Activated T-helper 17 cell treated with anti-CD3 and anti-CD28 coated beads, Interleukin-2, amount 50 U/mL, for 72 hours (primary cell): ENCODE measurements at regions not wholly inside any gene's neighbourhood (a gene's known extent, or its start where the extent isn't known, plus 50 kb on each side); places are given as distances from the start of the nearest gene placed in this dataset.

Source experiments
- ATAC-seq: fragments of 150-1000 bp; cut with Tn5 transposase; replicated peaks from 2 replicates; pipeline ENCODE4 v1.10.0; 2021; ENCODE audit warnings: mild to moderate bottlenecking, moderate library complexity
- H3K27ac Mint-ChIP-seq: one replicate; pipeline ENCODE4 v1.8.0; 2022; ENCODE audit warnings: mixed read lengths
- H3K27me3 Mint-ChIP-seq: one replicate; pipeline ENCODE4 v1.8.0; 2022; ENCODE audit warnings: mixed read lengths
- H3K36me3 Mint-ChIP-seq: one replicate; pipeline ENCODE4 v1.8.0; 2022; ENCODE audit warnings: low read depth, mild to moderate bottlenecking, mixed read lengths
- H3K4me1 Mint-ChIP-seq: one replicate; pipeline ENCODE4 v1.8.0; 2022; ENCODE audit warnings: mixed read lengths
- H3K4me3 Mint-ChIP-seq: one replicate; pipeline ENCODE4 v1.8.0; 2022; ENCODE audit warnings: mild to moderate bottlenecking, mixed read lengths
- H3K9me3 Mint-ChIP-seq: one replicate; pipeline ENCODE4 v1.8.0; 2022; ENCODE audit warnings: mixed read lengths

DNA sequence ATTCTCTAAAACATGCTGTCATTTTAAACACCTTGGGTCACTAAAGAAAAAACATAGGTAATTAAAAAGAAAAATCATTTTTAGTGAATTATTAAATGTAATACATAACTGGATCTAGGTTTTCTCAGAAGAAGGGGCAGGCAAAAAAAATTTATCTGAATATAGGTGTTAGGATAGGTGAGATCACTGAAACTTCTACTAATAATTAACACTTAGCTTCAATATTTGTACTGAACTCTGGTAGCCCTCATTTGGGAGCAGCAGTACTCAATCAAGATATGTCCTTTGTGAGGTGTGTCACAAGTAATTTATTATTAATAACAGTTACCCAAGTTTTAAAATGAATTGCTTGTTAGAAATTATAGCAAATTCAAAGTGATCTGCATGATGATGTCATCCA lies 103.6 kb downstream of the ATP23 start:
- Mint-ChIP-seq H3K9me3 (peaks cover 16% of the 10 kb centered on the region), H3K4me1 (no peaks in the 10 kb centered on the region), H3K27me3 (peaks cover 43% of the 10 kb centered on the region), H3K36me3 (no peaks in the 10 kb centered on the region), H3K4me3 (no peak overlapping the region), H3K27ac (no peak overlapping the region)
- ATAC-seq, result no peak

DNA sequence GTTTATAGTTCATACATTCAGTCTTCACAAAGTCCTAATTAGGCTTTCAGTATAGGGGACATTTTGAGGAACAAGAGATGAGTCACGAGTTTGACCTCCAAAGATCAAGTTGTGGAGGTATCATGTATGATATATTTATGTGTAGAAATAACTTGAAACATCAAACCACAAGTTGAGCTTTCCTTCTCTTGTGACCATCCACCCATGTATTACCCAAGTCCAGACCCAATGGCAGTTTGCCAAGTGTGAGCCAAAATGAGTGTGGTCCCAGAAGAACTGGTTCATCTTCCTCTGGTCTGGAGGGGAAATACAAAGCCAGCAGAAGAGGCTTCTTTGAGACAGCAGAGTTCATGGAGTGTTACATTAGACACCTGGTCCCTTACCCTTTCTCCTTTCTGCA lies 104.9 kb downstream of the ATP23 start:
- no peak for ATAC-seq
- H3K27ac Mint-ChIP-seq, result no peak overlapping the region

DNA sequence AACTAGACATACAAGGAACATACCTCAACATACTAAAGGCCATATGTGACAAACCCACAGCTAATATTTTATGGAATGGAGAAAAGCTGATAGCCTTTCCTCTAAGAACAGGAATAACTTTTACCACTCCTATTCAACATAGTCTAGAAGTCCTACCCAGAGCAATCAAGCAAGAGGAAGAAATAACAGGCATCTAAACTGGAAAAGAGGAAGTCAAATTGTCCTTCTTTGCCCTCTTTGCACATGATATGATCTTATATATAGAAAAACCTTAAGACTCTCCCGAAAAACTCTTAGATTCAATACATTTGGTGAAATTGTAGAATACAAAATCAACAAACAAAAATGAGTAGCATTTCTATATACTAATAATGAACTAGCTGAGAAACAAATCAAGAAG lies 110.0 kb downstream of the ATP23 start:
- Mint-ChIP-seq H3K36me3 (no peaks in the 10 kb centered on the region), H3K27ac (no peak overlapping the region), H3K27me3 (peaks cover 11% of the 10 kb centered on the region), H3K4me3 (no peak overlapping the region), H3K9me3 (peaks cover 13% of the 10 kb centered on the region), H3K4me1 (no peaks in the 10 kb centered on the region)
- ATAC-seq, result no peak

More for the DNA sequence above, 104.9 kb downstream of the ATP23 start:
- Mint-ChIP-seq H3K27me3 (peaks cover 39% of the 10 kb centered on the region), H3K4me1 (no peaks in the 10 kb centered on the region), H3K4me3 (no peak overlapping the region), H3K36me3 (no peaks in the 10 kb centered on the region), H3K9me3 (peaks cover 17% of the 10 kb centered on the region)

DNA sequence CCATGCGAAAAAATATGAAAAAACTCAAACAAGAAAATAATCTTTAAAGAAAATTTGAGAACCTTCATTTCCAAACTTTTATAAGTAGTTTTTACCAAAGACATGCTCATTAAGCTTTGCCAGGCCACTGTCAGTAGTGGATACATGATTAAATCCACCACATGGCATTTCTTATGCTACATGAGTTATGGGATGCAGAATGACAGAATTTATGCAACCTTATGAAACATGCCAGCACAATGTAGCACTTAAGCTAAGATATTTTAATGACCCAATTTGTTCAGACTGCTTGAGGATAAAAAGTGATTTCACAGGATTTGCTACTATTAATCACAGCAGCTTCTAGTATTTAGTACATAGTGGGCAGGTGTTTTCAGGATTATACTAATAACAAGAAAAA lies 123.3 kb downstream of the ATP23 start:
- Mint-ChIP-seq H3K4me3 (no peak overlapping the region), H3K9me3 (no peaks in the 10 kb centered on the region), H3K36me3 (no peaks in the 10 kb centered on the region), H3K27ac (no peak overlapping the region), H3K4me1 (no peaks in the 10 kb centered on the region), H3K27me3 (peaks cover 6% of the 10 kb centered on the region)
- ATAC-seq, result no peak

DNA sequence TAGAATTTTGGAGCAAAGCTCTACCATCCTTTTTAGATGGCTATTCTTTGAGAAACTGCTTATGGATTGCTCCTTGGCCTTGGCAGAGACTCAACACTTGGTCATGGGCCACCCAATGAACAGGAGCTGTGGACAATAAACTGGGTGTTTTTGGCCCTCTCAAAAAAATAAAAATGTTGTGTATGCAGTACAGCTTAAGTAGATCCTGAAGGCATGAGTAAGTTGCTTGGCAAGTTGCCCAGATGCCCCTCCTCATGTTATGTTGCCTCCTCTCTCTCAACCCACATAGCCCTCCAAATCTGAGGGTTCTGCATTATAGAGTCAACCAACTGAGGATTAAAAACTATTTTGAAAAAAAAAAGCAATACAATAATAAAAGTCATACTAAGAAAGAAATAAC lies 124.9 kb downstream of the ATP23 start:
- no peaks in the 10 kb centered on the region for H3K4me1 Mint-ChIP-seq
- no peak for ATAC-seq

DNA sequence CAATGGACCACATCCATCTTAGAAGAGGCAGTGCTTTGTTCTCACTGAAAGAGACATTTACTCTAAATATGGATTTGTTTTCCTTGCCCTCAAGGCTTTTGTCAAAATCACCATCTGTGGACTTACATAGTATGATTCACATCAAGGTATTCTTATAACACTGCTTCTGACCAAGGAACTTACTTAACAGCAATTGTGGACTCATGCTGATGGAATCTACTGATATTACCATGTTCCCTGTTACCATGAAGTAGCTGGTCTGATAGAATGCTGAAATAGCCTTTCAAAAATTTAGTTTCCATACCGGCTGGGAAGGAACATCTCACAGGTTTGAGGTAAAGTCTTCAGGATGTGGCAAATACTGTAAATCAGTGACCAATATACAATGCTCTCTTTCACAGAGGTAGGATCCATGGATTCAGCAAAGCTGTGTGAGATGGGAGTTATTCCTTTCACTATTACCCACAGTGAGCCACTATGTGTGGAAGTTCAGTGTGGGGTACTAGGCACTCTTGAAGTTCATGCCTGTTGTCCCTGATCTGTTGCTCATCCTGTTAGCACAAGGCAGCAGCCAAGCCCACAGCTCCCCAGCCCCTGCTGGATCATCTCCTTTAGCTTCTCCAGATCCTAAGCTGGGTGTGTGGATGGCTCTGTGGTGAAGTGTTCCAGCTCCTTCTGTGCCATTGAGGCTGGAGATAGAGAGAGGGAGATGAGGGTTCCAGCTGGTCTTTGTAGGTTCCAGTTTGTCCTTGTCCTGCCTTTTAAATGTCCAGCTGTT lies 126.4 kb downstream of the ATP23 start:
- no peak overlapping the region for H3K27ac Mint-ChIP-seq
- no peak overlapping the region for H3K4me3 Mint-ChIP-seq
- H3K9me3 Mint-ChIP-seq, result no peaks in the 10 kb centered on the region
- H3K36me3 Mint-ChIP-seq, result no peaks in the 10 kb centered on the region
- H3K27me3 Mint-ChIP-seq, result no peaks in the 10 kb centered on the region
- no peak for ATAC-seq
- no peaks in the 10 kb centered on the region for H3K4me1 Mint-ChIP-seq

More for the DNA sequence above, 124.9 kb downstream of the ATP23 start:
- Mint-ChIP-seq H3K27ac (no peak overlapping the region), H3K27me3 (no peaks in the 10 kb centered on the region), H3K36me3 (no peaks in the 10 kb centered on the region), H3K4me3 (no peak overlapping the region), H3K9me3 (no peaks in the 10 kb centered on the region)

DNA sequence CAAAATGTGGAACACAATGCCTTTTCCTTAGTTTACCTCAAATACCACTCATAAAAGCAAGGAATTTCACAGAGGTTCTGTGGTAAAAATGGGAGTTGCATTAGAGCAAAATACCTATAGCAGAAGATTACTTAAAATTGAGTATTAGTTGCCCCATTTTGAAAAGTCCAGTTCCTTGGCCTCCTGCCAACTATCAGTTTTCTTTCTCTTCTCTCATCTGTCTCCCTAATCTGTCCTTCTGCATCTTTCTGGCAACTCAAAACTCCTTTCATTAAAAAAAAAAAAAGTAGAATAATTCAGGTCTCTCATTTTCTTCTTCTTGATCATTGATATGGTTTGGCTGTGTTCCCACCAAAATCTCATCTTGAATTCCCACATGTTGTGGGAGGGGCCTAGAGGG lies 127.3 kb downstream of the ATP23 start:
- Mint-ChIP-seq H3K27ac (no peak overlapping the region), H3K9me3 (no peaks in the 10 kb centered on the region), H3K36me3 (no peaks in the 10 kb centered on the region), H3K4me1 (no peaks in the 10 kb centered on the region), H3K27me3 (no peaks in the 10 kb centered on the region), H3K4me3 (no peak overlapping the region)
- no peak for ATAC-seq

DNA sequence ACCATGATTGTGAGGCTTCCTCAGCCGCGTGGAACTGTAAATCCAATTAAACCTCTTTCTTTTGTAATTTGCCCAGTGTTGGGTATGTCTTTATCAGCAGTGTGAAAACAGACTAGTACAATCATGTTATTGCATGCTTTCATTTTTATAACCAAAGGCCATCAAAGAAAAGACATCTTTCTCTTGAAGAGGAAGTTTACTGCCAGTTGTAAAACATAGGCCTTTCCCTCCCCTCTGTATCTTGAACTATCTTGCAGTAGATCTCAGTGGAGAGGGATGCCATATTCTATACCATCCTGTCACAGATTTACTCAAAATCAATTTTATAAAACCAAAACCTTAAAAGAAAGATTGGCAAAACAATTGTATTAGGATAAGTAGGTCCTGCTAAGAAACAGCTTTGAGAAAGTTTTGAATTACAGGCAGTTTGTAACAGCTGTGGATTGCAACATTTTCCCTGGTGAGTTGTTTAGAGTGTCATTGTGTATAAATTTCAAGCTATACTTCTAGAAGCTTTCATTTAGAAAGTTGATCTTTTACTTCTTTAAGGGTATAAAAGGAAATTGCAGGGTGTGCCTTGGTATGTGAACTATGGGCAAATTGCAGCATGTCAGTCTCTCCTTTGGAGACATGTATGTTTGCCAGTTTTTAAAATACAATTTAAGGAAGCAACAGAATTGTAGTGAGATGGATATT lies 128.0 kb downstream of the ATP23 start:
- Mint-ChIP-seq H3K4me1 (no peaks in the 10 kb centered on the region), H3K36me3 (no peaks in the 10 kb centered on the region), H3K27ac (no peak overlapping the region), H3K9me3 (no peaks in the 10 kb centered on the region), H3K4me3 (no peak overlapping the region), H3K27me3 (no peaks in the 10 kb centered on the region)
- ATAC-seq, result no peak

DNA sequence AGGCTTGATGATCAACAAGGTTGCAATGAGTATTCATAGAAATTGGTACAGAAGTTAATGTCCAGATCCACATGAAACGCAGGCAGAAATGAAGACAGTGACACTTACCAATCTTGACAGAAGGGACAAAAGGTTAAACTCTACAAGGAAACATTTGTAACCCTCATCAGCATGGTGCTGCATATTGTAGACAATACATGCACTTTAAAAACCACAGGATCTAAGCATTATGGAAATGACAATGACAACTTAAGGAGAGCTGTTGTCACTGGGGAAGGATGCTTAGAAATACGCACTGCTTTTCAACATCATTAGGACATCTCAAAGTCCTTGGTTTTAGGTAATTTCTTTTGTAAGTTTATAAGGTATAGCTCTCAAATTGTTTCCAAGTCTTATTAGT lies 130.6 kb downstream of the ATP23 start:
- Mint-ChIP-seq H3K9me3 (no peaks in the 10 kb centered on the region), H3K27ac (no peak overlapping the region), H3K36me3 (no peaks in the 10 kb centered on the region), H3K4me3 (no peak overlapping the region), H3K4me1 (no peaks in the 10 kb centered on the region), H3K27me3 (no peaks in the 10 kb centered on the region)
- no peak for ATAC-seq

DNA sequence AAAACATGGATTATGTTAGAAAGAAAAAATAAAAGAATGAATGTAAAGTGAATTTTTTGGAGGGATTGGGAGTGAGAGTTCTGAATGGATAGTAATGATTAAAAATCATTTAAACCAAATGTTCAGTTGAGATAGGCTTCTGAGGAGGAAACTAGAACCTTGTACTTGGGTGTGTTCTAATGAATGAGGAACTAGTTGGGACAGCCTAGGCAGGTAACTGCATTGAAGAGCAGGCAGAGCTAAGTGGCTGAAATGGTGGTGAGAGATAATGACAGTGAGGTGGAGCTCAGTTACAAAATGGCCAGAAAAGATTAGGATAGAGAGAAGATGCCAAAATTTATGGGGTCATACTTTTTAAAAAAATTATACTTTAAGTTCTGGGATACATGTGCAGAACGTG lies 132.9 kb downstream of the ATP23 start:
- no peaks in the 10 kb centered on the region for H3K4me1 Mint-ChIP-seq
- H3K27me3 Mint-ChIP-seq, result peaks cover 4% of the 10 kb centered on the region
- no peaks in the 10 kb centered on the region for H3K9me3 Mint-ChIP-seq
- no peak overlapping the region for H3K4me3 Mint-ChIP-seq
- no peaks in the 10 kb centered on the region for H3K36me3 Mint-ChIP-seq
- ATAC-seq, result no peak
- no peak overlapping the region for H3K27ac Mint-ChIP-seq

DNA sequence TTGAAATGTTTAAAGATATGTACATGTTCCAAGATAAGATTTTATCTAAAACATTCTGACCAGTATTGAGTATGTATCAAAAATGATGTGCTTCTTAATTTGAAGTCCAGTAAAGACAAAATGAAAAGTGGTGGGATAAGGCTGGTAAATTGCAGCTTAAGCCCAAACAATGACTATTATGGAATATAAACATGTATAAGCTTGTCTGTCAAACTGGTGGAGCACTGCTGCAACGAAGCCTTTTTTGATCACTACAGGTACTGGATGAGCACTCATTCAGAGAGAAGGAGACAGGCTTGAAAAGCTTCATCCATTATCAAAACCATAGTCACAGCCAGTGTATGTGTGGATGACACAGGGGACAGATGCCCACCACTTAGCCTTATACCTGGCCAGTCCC lies 138.4 kb downstream of the ATP23 start:
- Mint-ChIP-seq H3K9me3 (no peaks in the 10 kb centered on the region), H3K36me3 (no peaks in the 10 kb centered on the region), H3K4me1 (no peaks in the 10 kb centered on the region), H3K27ac (no peak overlapping the region), H3K4me3 (no peak overlapping the region), H3K27me3 (peaks cover 24% of the 10 kb centered on the region)
- ATAC-seq, result no peak

DNA sequence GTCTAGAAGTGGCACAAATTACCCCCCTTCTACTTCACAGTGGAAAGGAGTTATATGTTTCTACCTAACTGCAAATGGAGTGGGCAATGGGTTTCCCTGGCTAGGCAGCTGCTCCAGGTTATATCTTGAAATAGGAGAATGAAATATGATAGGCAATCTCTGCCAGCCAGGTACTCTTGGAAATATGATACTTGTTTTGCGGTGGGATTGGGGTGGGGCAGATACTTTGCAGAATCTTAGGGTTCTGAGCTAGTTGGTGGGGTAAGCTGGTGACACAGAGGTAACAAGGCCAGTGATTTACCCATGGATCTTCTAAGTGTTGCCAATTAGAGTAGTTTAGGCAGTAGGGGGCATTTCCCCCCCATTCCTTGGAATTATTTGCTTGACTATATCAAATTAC lies 140.1 kb downstream of the ATP23 start:
- no peak for ATAC-seq
- Mint-ChIP-seq H3K36me3 (no peaks in the 10 kb centered on the region), H3K27me3 (peaks cover 39% of the 10 kb centered on the region), H3K4me3 (no peak overlapping the region), H3K4me1 (no peaks in the 10 kb centered on the region), H3K9me3 (peaks cover 6% of the 10 kb centered on the region), H3K27ac (no peak overlapping the region)

DNA sequence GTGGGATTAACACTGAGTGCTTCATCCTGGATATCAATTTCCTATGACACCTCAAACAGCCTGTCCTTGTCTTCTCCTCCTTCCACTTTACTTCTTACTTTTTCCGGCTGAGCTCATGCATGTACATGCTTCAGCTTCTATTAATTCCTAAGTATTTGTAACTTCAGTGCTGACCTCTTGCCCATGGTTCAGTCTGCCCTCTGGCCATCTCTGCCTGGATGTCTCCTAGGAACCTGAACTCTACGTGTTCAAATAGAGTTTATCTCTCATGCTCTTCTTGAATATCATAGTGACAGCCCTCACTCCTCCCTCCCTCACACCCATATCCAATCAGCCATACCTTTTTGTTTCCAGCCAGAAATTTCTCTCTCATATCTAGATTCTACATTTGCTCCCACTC lies 141.6 kb downstream of the ATP23 start:
- no peaks in the 10 kb centered on the region for H3K4me1 Mint-ChIP-seq
- H3K36me3 Mint-ChIP-seq, result no peaks in the 10 kb centered on the region
- no peak for ATAC-seq
- peaks cover 44% of the 10 kb centered on the region for H3K27me3 Mint-ChIP-seq
- H3K9me3 Mint-ChIP-seq, result peaks cover 6% of the 10 kb centered on the region
- no peak overlapping the region for H3K27ac Mint-ChIP-seq
- H3K4me3 Mint-ChIP-seq, result no peak overlapping the region

DNA sequence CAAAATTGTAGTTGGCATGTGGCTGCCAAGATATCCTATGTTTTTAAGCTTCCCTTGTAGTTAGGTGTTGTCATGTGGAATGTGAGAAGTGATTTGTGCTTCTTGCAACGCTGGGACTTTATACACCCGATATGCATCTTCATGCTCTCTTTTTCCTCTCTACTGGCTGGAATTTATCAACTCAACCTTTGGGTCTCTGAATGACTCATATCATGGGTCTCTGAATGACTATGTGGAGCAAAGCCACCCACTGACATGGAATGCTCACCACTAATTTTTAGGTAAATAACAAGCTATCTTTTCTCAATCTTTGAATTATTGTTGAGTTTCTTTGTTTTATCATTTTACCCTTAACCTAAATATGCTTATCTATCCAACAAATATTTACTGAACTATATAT lies 144.6 kb downstream of the ATP23 start:
- Mint-ChIP-seq H3K36me3 (no peaks in the 10 kb centered on the region), H3K4me3 (no peak overlapping the region), H3K9me3 (peaks cover 6% of the 10 kb centered on the region), H3K27ac (no peak overlapping the region), H3K4me1 (no peaks in the 10 kb centered on the region), H3K27me3 (peaks cover 30% of the 10 kb centered on the region)
- ATAC-seq, result no peak

DNA sequence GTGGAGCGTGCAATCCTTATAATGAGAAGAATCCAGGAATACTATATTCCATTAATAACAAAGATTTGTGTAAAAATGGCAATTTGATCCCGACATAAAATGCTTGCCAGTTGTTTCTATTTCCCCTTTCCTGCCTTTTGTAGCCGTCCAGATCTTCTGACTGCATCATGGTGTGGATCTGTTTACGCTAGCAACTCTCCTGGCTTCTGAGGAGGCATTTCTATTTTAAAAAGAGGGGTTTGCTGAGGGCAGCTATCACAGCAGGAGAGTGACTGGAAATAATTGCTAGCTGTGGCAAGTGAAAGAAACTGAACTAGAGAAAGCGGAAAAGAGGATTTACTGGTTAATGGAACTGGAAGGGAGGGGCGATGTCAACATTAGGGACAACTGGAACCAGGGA lies 145.6 kb downstream of the ATP23 start:
- Mint-ChIP-seq H3K4me1 (no peaks in the 10 kb centered on the region), H3K9me3 (peaks cover 6% of the 10 kb centered on the region), H3K27me3 (peaks cover 30% of the 10 kb centered on the region), H3K27ac (no peak overlapping the region), H3K36me3 (no peaks in the 10 kb centered on the region), H3K4me3 (no peak overlapping the region)
- ATAC-seq, result no peak
